NCI-H2081 (cell line): ENCODE measurements at regions not wholly inside any gene's neighbourhood (a gene's known extent, or its start where the extent isn't known, plus 50 kb on each side); places are given as distances from the start of the nearest gene placed in this dataset.

Experiments
- DNase-seq, 2 experiments: peaks; one replicate each; lab custom pipeline; 2025; lab: John Stamatoyannopoulos, UW

DNA sequence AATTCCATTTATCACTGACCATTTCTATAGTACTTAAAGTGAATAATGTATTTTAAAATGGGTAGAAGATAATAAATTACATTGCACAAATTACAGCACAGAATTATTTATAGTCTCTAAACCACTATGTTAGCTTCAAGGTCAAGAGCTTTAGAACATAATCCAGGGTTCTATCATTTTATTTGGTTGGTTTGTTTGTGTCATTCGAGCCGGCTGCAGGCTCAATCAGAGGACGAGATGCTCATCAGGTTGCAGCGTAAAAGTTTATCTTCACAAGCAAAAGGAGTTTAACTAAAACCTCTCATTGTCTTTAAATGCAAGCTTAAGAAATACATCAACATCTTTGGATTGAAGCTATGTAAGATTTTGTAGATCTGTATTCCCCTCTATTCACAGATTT is 523.8 kb downstream of the EFNA5 start:
- no peak for DNase-seq

DNA sequence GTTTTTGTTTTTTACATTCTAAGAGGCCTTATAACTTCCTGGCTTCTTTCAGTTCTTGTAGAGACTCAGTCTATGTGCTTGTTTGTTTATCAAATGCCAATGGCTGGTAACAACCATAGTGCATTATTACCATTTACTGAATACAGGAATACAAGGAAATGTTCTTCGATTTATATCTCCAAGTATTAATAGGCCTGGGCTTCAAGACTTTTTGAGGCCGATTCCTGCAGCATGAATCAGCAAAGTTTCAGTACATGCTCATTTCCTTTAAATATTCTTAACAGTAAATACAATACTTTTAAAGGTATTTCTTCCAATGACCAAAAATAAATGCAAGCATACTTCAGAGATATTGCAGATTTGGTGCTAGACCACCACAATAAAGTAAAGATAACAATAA is 535.3 kb downstream of the EFNA5 start:
- no peak for DNase-seq

DNA sequence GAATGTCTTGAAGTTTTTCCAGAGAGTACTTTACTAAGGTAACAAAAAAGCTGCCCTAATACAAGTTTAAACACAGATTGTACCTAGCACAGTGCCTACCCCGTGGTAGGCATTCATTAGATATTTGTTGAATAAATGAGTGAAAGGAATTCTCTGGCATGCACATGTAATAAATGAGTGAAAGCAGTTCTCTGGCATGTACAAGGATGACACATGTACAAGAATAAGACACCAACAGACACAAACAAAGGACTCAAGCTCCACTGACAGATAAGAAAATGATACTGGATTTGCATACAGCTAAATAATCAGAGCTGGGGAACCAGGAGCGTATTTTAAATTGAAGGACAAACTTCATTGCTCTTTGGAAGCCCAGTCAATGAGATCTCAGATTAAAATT is 535.8 kb downstream of the EFNA5 start:
- no peak for DNase-seq

DNA sequence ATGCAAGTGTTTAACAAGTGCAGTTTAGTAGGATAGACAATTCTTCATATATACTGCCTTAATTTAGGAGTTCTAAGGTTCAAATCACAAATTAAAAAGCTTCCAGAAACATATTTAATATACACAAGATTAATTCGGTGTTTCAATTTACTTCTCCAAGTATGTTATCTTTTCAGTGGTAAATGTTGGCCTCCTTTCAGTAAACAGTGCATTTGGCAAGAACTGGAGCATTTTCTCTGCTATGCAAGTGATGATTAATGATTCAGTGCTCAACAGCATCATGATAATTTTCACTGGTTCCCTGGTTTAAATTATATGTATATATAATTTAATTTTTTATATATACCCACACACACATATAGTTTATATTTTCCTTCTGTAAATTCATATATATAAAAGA is 541.7 kb downstream of the EFNA5 start:
- peak in 1 of 2 experiments; percentile 2 for DNase-seq

DNA sequence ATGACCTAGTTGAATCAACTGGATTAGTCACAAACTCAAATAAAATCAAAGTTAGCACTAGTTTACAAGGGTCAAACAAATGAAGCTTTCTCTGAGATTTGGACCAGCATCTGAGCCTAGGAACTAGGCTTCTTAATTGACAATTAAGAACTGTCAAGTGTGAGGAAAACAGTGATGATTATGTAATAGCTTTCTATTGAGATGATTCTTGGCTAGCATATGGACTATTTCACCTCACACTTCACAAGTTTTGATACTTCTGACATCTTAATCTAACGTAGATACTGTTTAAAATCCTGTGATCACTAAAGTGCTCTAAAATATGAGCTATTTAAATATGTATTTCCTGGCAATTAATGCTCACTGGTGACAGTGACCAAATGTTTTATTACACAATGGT is 542.9 kb downstream of the EFNA5 start:
- no peak for DNase-seq

DNA sequence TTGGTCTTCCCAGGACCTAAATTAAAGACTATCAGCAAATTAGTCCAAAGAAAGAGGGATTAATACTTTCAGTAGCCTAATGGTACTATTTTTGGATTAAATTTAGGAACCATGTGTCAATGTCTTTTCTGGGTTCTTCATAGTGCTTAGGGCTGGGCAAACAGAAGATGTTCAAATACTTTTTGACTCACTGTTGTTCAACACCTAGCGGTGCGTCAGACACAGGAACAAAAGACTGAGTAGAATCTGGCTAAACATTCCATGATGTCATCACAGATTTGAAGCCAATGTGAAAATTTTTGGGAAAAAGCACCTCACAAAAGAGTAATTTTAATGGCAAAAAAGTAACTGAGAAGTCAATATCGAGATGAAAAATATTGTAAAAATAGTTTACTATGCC is 544.4 kb downstream of the EFNA5 start:
- DNase-seq = no peak

DNA sequence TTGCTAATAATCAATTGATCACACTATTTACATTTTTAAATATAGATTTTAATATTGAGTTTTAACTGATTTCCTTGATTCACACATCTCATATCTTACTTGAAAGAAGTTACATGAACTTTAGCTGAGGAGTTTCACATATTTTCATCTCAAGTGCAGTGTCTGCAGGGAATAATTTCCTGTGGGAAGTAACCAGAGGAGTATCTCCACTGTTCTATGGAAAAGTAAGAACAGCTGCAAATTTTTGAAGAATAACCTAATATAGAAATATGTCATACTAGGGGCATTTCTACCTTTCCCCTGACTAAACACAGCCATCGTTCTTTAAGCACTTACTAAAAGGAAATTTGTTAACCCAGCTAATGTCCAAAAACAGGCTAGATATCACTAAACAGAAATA is 546.4 kb downstream of the EFNA5 start:
- no peak for DNase-seq

DNA sequence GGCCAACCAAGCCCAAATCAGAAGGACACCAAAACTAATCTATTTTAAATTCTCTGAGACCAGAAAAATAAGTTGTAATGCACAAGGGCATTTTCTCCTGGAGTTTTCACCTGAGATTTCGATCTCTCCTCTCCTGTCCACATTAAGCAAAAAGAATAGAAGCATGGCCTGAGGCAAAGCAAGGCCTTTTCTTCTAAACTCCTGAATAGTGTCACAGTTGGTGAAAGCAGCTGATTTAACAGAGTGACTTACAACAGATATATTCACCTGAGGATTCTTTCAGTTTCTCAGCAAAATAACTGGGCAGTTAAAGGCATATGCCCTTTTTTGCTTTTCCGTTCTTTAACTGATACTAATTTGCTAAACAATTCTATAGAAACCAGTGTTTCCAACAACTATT is 547.7 kb downstream of the EFNA5 start:
- no peak for DNase-seq

DNA sequence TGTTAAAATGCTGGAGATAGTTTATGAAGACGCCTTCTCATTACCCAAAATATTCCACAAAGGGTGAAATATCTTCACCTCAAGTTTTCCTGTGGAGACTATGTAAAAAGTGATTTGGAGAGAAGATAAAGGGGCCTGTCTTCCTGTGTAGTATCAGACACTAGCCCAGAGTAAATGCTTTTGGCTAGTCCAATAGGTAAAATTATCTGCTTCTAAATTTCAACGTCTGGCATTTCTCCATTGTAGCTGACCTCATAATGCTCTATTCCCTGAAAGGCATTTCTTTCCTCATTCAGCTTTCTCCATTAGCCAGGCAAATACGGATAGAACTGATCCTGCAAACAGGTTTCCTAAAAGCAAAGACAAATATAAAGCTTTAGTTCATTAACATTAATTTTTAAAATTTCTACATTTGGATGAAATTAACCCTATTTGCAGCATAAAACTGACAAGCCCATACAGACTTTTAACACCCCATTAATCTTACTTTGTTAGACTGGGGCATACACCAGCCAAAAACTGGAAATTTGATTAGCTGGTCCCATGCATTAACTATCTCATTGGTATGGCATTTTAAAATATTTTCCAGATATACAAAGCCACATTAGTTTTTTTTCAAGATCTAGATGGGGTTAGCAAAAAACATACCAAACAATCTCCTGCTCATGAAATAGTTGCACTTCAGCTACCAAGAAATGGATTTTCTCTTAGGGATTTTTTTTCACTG is 548.8 kb downstream of the EFNA5 start:
- DNase-seq = no peak

DNA sequence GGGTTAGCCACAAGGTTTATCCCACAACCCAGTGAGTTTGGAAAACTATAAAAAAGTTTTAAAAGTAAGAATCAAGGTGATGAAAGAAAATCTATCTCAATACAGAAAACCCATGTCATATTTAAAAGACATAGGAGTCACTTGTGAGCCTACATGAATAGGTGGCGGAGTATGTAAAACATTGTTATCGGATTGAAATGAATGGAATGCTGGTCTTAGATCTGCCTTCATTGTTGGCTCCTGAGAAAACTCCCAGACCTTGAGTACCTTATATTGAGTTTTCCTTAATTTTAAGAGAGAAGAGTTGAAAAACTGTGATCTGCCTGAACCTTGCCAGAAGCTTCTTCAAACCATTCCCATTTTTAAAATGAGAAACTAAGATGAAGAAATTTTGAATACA is 551.1 kb downstream of the EFNA5 start:
- DNase-seq = no peak

DNA sequence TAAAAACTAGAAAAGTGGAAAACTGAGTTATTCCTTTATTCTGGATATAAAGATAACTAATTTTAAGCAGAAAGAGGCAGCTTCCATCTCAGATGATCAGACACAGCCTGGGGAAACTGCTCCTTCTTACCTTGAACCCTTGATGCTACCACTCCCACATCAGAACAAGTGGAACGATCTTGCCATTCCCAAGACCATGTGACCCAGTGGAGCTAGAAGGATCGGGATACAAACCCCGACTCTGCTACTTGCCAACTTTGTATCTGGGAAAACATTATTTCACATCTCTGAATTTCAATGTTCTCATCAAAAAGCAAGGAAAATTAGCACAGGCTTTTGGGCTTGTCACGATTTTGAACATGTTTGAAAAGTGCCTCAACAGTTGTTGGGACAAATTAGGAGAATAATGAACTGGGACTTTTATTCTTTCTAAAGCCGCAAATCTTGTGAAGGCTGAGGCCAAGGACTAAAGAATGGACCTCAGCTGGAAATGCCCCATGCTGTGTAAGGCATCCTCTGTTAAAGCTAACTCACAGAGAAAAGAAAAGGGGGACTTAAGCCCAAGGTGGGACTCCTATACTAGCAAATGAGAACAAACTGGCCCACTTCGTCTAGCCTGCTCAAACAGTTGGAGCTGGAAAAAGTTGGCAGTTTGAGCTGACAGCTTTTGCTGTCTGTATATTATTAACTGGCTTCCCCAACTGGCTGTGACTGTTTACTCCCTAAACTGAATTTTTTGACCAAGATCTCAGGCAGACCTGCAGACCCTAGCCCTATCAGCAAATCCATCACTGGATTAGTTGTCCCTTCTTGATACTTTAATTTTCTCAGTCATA is 552.3 kb downstream of the EFNA5 start:
- no peak for DNase-seq

DNA sequence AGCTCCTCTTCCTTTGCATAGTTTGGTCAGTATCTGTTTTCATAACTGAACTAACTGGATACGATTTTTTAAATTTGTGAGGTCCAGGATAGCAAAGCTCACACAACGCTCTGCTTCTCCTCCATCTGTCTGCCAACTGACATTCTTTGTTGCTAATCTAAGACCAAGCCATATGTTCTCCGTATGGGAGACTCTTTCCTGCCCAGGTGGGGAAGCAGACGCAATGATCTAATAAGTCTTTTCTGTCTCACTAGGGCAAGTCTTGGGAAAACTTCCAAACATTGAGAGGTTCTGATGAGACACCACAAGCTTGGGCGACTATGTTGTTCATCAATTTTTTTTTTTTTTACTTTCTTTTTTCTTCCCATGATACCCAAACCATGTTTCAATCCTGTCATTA is 558.5 kb downstream of the EFNA5 start:
- DNase-seq = no peak

DNA sequence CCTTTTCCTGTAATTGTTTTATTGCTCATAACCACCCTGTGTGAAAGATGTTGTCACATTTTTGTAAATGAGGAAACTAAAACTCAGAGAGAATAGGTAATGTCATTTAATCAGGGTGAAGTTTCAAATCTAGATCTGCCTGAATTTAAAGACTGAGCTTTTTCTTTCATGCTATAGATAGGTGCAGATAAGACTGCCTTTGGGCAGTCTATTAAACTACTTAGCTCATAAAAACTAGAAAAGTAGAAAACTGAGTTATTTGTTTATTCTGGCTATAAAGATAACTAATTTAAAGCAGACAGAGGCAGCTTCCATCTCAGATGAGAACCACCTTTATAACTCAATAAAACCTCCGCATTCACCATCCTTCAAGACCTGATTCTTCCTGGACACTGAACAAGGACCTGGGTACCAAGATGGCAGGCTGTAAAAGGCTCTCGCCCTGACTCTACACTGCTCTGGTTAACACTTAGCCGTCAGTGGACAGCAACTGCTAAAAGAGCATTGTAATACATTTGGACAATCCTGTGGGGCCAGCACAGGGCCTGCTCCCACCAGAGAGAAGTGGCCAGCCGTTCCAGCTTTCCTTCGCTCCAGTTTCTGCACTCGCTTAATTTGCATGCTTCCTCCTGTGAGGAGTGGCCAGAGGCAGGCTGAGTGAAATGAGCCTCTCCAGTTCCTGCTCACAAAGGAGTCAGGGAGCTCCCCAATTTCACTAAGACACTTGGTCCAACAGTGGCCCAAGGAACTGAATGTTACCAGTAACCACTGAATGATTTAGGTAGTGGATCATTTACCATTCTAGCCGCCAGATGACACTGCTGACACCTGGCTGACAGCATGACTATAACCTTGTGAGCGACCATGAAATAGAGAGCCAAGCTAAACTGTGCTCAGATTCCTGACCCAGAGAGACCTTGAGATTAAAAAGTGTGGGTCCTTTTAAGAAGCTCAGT is 566.4 kb downstream of the EFNA5 start:
- no peak for DNase-seq

DNA sequence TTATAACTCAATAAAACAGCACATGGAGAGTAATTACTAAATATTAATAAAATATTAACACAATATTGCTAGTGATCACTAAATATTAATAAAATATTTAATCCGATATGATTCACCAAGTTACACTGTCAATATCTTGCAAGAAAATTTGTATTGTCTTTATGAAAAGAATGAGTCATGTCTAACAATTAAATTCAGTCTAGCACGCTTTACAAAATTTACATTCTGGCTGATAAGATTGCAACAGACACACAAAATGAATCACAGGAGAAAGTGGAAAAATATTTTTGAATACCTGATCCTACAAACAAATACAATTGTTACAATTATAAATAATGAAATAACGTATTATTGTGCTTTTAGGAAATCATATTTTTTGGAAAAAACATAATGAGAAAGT is 567.2 kb downstream of the EFNA5 start:
- DNase-seq = no peak

DNA sequence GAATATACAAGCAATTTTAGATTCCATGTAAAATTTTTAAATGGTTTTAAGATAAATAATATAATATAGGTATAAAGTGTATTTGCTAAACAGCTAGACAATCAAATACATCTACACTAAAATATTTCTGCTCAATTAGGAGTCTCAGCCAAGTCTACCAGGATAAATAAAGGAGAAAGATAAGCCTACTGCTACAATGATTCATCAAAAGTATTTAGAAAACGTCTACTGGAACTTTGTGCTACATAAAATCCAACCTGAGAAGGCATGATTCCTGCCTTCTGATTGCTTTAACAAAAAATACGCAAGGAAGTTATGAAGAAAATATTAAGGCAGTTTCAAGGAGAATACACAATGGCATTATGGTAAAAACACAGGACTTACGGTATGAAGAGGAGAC is 570.6 kb downstream of the EFNA5 start:
- DNase-seq = no peak

DNA sequence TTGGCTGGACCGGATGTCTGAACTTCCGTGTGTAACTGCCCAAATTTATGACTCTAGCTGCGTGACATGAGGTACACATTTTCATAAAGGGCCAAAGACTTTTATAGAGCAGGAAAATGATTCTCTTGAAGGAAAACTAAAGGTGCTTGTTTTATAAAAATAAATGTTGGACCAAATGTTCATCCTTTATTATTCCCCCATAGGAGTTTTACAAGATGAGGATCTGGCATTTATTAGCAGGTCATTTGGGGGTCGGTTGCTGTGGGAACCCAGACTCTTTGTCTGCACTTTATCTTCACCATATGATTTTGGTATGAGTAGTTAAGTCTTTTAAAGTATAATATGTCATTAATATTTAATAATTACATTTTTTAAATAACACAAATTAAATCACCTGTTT is 571.2 kb downstream of the EFNA5 start:
- no peak for DNase-seq

DNA sequence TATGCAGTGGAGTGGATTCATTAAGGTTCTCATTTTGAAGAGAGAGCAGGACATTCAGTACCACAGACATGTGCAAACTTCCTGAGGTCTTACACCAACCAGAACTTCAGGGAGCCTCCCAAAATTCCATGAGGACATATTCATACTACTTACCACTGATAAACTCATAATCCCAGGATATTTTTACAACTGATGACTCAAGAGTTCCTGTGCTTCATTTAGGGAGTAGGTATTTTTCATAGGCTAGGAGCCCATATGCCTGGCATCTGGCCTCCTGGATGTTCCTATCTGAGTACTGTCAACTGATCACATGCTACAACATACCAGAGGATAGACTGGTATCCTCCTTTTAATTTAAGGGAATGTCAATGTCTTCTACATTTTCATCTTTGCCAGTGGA is 578.0 kb downstream of the EFNA5 start:
- DNase-seq = no peak

DNA sequence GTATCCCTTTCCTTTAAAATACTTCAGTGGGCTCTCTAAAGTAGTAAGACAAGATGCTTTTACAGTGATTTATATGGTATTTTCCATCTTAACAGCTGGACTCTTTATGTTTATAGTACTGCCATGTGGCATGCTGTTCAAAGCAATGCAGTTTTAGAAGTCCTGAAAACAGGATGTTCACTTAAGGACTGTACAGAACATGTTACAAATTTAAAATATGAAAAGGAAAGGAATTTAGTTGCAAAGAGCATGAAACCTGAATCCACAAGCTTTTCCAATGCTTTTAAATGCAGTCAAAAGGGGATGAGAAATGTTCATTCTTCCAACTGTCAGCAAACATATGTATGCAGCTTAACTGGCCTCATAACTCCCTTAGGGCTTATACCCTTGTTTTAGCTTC is 580.2 kb downstream of the EFNA5 start:
- DNase-seq = no peak

DNA sequence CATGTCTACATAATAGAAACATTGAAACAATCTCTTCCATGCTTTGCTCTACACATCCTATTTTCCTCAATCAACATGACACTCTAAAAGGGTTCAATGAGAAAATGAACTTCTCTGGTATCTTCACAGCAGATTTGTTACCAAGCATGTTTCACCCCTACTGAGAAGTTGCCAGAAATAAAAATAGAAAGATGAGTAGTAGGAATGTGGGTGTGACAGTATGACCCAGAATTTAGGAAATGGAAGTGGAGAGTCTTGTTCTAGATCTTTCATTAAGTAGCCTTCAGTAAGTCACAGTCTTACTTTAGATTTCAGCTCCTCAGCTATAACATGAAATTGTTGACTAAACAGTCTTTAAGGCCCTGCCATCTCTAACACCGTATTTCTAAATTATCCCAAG is 581.8 kb downstream of the EFNA5 start:
- no peak for DNase-seq

DNA sequence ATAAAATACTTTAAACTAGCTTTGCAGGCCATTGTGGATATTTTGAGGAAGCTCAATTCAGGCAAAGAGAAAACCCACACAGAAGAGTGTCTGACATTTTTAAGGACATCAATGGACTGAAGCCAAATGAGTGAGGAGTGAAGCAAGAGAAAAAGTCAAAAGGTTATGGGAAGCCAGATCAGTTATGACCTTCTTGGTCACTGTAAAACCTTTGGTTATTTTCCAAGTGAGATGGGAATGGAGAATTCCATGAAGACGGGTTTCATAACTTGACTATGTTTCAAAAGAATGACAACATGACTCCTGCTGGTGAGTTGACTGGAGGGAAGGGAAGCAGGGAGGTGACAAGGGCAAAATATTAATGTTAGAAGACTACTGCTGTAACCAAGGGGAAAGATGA is 585.2 kb downstream of the EFNA5 start:
- no peak for DNase-seq

DNA sequence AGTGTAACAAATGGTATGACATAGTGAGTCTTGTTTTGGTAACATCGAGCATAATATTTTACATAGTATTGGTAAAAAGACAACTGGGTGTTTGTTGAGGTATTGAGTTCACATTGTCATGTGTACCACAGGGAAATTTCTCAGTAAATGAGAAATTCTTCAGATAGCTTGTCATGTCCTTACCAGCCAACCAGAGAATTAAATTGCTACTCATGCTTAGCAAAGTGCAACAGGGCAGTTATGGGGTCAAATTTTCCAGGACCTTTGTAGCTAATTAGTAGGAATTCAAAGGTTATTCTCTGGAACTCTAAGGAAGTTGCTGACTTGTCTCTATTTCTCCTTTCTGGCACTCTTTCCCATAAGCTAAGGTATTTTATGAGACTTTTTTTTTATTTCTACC is 595.7 kb downstream of the EFNA5 start:
- DNase-seq = no peak

DNA sequence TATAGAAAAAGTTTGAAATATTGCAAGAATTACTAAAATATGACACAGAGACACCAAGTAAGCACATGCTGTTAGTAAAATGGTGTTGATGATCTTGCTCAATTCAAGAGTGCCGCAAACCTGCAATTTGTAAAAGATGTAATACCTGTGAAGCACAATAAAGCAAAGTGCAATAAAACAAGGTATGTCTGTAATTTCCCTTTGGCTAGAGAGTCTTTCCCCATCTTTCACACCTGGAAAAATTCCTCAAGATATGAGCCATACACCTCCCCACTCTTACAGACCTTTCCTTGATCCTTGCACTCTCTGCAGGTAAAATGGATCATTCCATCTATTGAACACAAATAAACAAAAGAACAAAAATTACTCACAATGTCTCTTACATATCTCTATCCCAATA is 597.8 kb downstream of the EFNA5 start:
- no peak for DNase-seq

DNA sequence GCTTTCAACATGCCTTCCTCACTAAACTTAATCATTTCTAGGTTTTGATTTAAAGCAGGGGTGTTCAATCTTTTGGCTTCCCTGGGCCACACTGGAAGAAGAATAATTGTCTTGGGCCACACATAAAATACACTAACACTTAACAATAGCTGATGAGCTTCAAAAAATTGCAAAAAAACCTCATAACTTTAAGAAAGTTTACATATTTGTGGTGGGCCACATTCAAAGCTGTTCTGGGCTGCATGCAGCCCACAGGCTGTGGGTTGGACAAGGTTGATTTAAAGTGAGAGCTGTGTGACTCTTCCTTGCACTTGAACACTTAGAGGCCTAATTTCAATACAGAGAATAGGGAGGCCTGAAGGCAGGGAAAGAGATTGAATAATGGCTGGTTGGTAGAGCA is 598.3 kb downstream of the EFNA5 start:
- DNase-seq = no peak
